ENCODE measurements at regions not wholly inside any gene's neighbourhood (a gene's known extent, or its start where the extent isn't known, plus 50 kb on each side); places are given as distances from the start of the nearest gene placed in this dataset.

DNA sequence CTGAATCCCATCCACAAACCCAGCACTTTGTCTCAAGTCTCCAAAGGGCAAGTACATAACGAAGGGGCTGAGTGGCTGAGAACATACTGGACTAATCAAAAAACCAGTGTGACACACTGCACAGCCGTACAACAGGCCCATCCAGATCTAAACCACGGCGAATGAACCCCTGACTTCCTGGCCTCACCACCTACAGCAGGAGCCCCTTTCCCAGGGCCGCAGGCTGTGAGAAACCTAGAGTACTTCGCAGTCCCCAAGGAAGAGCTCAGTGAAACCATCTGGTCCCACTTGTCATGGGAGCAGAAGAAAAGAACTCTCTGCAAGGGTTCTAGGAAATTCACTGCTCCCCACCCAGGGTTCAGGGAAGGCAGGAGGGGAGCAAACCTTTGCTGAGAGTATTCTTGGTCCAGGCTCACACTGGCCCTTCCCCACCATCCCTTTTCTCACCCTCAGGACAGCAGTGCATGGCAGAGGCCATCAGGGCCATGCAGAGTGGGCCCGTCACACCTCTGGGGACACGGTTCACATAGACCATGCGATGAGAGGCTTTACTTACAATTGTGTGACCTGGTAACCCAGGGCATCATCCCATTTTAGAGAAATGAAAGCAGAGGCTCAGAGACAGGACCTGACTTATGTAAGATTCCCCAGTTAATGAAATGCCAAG lies 192.8 kb downstream of the BCL11B start:
- H3K9ac ChIP-seq (replicated peaks; ENCODE audit: extremely low read depth, insufficient read depth, low read length), result no peak overlapping the region
- no TSS peak for BruUV-seq (replicated peaks)
- no peaks in the 10 kb centered on the region for H3K79me2 ChIP-seq (ENCODE audit: control insufficient read depth, insufficient read depth, low read length)
- DNase-seq (ENCODE audit: low read depth, low spot score) (no peak), FAIRE-seq (no peak)
- POLR2A ChIA-PET, result no interaction called here
- no peaks in the 10 kb centered on the region for H3K4me1 ChIP-seq (ENCODE audit: control insufficient read depth, extremely low read depth, insufficient read depth, low read length)
- intact Hi-C loops (cut with micrococcal nuclease) (no loop called here), dilution Hi-C loops (cut with MboI; ENCODE audit: extremely low pct_ligation_motif_present, low sequenced_read_pairs) (no loop called here)
- no peaks in the 10 kb centered on the region for H4K20me1 ChIP-seq (replicated peaks; ENCODE audit: control insufficient read depth, extremely low read depth, insufficient read depth, low read length)
- H3K9me1 ChIP-seq (replicated peaks; ENCODE audit: control insufficient read depth, extremely low read depth, insufficient read depth, low read length), result no peaks in the 10 kb centered on the region
- no peaks in the 10 kb centered on the region for H3K36me3 ChIP-seq (ENCODE audit: control insufficient read depth in 2 of 2, extremely low read depth in 1 of 2, insufficient read depth in 2 of 2, low read length in 2 of 2)
- no peak overlapping the region for H3K27ac ChIP-seq (ENCODE audit: insufficient read depth, low read depth, low read length)
- TF ChIP-seq POLR2AphosphoS5 (IDR thresholded peaks at IDR 0.05; ENCODE audit: insufficient read depth, low read depth, low read length), result no peak
- TF ChIP-seq EZH2 (IDR thresholded peaks at IDR 0.05; ENCODE audit: borderline replicate concordance, low read depth, low read length, severe bottlenecking), result no peak
- TF ChIP-seq, protein P1, sequence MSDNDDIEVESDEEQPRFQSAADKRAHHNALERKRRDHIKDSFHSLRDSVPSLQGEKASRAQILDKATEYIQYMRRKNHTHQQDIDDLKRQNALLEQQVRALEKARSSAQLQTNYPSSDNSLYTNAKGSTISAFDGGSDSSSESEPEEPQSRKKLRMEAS (IDR thresholded peaks at IDR 0.05; ENCODE audit: insufficient read depth, insufficient read length), result no peak
- no peak for TF ChIP-seq POLR2A (IDR thresholded peaks at IDR 0.05; ENCODE audit: low read depth, low read length)
- TF ChIP-seq MYC (IDR thresholded peaks at IDR 0.05; ENCODE audit: low read depth, low read length), result no peak
- TF ChIP-seq FOS (IDR thresholded peaks at IDR 0.05; ENCODE audit: borderline replicate concordance, insufficient read depth, low read length), result no peak
- TF ChIP-seq, protein P2, sequence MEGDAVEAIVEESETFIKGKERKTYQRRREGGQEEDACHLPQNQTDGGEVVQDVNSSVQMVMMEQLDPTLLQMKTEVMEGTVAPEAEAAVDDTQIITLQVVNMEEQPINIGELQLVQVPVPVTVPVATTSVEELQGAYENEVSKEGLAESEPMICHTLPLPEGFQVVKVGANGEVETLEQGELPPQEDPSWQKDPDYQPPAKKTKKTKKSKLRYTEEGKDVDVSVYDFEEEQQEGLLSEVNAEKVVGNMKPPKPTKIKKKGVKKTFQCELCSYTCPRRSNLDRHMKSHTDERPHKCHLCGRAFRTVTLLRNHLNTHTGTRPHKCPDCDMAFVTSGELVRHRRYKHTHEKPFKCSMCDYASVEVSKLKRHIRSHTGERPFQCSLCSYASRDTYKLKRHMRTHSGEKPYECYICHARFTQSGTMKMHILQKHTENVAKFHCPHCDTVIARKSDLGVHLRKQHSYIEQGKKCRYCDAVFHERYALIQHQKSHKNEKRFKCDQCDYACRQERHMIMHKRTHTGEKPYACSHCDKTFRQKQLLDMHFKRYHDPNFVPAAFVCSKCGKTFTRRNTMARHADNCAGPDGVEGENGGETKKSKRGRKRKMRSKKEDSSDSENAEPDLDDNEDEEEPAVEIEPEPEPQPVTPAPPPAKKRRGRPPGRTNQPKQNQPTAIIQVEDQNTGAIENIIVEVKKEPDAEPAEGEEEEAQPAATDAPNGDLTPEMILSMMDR (IDR thresholded peaks at IDR 0.05; ENCODE audit: extremely low read depth in 1 of 2, insufficient read depth in 1 of 2, low read depth in 1 of 2, low read length in 2 of 2), result no peak
- TF ChIP-seq GATA2 (IDR thresholded peaks at IDR 0.05; ENCODE audit: insufficient read depth, insufficient read length, low read depth, low read length), result no peak
- TF ChIP-seq JUN (IDR thresholded peaks at IDR 0.05; ENCODE audit: borderline replicate concordance, insufficient read depth, insufficient read length, low read depth), result no peak
- CTCF ChIA-PET, result no interaction called here
- no peak overlapping the region for H3K4me3 ChIP-seq (replicated peaks in 1 of 3; ENCODE audit: insufficient read depth in 1 of 3, low read depth in 1 of 3, low read length in 3 of 3)
- H3K9me3 ChIP-seq (replicated peaks; ENCODE audit: control insufficient read depth, insufficient read depth, low read length), result peaks cover 9% of the 10 kb centered on the region
- no peak overlapping the region for H2AFZ ChIP-seq (ENCODE audit: low read depth, low read length)
- no peaks in the 10 kb centered on the region for H3K27me3 ChIP-seq (ENCODE audit: control insufficient read depth in 2 of 2, insufficient read depth in 2 of 2, low read length in 2 of 2)
- H3K4me2 ChIP-seq (ENCODE audit: insufficient read depth, low read length), result no peak overlapping the region
